NCI-H1930 (cell line): ENCODE measurements at regions not wholly inside any gene's neighbourhood (a gene's known extent, or its start where the extent isn't known, plus 50 kb on each side); places are given as distances from the start of the nearest gene placed in this dataset.
"Not testable (repeated sequence)": the region's sequence is repeated elsewhere in the genome, so short reads cannot be mapped to it uniquely, and the experiment has no call there.

Experiments used
- DNase-seq, 2 experiments: peaks; one replicate each; lab custom pipeline; 2025; lab: John Stamatoyannopoulos, UW

- no peak for DNase-seq
These were observed 214.7 kb upstream of the PLPPR1 start for GRCh38 chr9:100813871-100814270.

DNA sequence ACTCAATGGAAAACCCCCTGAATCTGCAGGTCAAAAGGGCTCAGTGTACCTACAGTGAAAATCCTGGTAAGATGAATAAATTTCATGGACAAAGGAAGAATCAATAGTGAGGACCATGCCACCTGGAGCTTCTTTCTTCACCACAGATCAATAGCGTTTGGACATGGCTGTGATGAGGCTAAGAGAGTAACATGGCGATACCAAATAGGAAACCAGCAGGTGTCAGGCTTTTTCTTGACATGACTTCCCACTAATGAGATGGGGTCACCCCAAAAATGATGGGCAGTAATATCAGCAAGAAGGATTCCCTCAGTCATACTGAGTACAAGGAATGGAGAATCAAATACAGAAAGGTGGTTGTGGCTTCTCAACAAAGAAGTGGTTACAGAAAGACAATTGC lies 208.5 kb upstream of the PLPPR1 start:
- DNase-seq, result no peak

GRCh38 chr9:100833035-100833434 lies 195.5 kb upstream of the PLPPR1 start:
- DNase-seq, result not testable (repeated sequence)

GRCh38 chr9:100838857-100839256 lies 189.7 kb upstream of the PLPPR1 start:
- no peak for DNase-seq

DNA sequence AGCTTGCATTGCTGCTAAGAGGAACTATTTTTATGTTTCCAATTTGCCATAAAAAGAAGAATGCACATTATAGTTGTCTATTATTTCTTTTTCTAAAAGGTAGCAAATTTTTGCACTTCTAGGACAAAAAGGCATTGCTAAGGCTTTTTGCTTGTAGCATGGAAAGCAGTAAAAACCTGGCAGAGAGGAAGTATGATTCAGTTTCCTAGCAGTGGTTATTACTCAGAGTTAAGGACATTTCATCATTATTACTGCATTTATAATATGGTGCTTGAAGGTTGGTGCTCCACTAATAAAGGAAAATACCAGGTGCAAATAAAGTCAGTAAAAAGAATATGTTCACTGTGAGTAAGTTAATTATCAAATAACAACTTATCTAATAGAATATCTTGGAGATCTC lies 179.8 kb upstream of the PLPPR1 start:
- no peak for DNase-seq

DNA sequence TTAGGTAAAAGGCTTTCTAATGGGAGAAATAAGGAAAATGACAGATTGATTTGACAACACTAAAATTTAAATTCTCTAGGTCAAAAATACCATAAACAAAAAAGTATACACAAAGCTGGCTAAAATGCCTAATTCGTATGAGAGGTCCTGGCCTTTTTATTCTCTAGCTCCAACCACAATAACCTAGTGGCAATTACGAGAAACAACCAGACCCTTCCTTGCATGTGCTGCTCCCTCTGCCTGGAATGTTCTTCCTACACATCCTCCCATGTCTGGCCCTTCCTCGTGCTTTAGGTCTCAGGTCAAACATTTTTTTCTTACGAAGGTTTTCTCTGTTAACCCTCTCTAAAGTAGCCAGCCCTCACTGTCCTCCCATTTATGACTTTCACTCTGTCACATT lies 176.4 kb upstream of the PLPPR1 start:
- no peak for DNase-seq

DNA sequence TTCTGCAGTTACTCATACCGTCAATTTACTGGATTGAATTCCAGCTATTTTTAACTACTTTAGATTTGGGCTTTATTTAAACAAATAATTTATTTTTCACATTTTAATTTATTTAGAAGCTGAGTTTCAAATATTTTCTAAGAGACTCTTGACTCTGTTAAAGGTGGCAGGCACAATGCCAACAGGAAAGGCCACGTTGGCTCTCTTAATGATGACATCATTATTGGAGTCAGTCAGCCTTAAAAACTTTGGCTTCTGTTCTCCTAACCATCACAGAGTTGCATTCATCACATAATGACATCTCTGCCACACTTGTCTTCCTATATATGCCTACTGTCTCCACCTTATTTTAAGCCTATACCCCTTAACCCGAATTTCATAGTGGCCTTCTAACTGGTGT lies 172.3 kb upstream of the PLPPR1 start:
- DNase-seq, result no peak

- no peak for DNase-seq
These were observed 163.4 kb upstream of the PLPPR1 start for GRCh38 chr9:100865111-100865510.

DNA sequence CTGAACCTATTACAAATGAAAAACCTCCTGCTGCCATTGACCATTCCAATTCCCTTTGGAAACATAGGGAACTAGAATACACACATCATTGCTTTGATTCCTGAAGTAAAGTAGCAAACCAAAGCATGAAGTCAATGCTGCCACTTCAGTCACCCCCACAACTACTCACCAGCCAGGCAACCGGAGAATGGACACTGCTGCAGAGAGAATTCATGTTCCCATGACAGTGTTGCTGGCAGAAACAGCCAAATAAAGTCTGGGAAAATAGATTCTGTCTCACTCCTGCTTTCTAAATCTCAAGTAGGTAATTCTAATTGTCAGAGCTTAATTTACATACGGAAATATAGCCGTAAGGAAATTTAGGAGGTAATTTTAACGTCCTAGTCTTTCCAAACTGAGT lies 162.9 kb upstream of the PLPPR1 start:
- DNase-seq, result no peak

GRCh38 chr9:100869326-100869725 lies 159.2 kb upstream of the PLPPR1 start:
- no peak for DNase-seq

DNA sequence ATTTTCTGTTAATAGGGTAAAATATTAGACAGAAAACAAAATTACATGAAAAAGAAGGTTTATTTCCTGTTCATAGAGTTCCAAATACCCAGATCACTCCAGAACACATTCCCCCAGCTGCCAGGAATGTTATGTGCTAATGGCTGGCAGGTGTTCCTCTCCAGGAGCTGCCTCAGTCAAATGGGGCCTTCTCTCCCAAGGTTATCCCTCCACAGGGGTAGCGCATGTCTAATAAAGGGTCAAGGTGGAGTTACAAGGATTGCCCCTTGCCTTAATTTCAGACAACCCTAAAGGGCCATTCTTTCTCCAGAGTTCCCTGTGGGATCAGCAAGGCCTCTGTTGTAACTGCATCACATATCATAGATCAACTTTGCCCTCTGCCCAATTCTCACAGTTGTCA lies 148.6 kb upstream of the PLPPR1 start:
- DNase-seq, result no peak

GRCh38 chr9:100880284-100880683 lies 148.2 kb upstream of the PLPPR1 start:
- DNase-seq, result no peak

- no peak for DNase-seq
These were observed 144.0 kb upstream of the PLPPR1 start for GRCh38 chr9:100884518-100884917.

DNA sequence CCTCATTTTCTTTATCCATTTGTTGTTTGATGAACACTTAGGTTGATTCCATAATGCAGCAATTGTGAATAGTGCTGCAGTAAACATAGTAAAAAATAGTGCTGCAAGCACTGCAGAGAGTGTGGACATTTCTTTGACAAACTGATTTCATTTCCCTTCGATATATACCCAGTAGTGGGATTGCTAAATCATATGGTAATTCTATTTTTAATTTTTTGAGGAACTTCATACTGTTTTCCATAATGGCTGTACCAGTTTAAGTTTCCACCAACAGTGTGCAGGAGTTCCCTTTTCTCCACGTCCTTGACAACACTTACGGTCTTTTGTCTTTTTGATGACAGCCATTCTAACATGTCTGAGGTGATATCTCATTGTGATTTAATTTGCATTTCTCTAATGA lies 138.2 kb upstream of the PLPPR1 start:
- no peak for DNase-seq

DNA sequence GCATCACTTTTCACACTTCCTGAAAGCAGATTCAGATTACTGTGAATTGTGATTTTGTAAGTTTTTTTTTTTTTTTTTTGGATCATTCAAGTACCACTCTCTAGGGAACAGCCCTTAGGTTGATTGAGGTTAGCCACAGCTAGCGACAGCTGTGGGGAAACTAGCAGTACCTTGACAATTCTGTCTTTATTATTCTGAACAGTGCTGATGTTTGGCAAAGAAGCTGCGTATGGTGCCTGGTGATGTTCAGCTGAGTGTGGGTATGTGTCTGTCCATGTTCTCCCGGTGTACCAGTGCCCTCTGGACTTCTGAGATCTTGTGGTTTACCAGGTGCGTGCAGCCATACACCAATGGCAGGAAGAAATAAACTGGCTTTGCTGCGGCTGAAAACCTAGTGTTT lies 117.3 kb upstream of the PLPPR1 start:
- DNase-seq, result peak; percentile 19 to 52

- no peak for DNase-seq
These were observed 115.3 kb upstream of the PLPPR1 start for GRCh38 chr9:100913257-100913656.

GRCh38 chr9:100914266-100914665 lies 114.3 kb upstream of the PLPPR1 start:
- DNase-seq, result no peak

DNA sequence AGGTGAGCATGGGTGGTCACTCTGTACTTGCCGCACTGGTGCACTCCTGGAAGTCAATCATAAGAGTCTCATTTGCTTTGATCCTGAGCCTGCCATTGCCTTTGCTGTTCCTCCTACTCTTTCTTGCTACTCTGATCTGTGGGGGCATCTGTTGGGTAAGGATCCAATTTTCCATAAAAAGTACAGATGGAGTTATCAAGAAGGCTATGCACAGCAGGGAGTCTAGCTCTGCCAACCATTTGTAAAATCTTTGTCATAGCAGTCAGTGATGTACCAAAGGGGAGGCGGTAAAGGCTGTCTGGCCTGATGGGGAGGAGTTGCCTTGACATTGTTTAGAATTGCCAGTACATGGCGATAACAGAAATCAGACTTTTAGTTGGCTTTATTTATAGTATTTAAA lies 109.0 kb upstream of the PLPPR1 start:
- no peak for DNase-seq

DNA sequence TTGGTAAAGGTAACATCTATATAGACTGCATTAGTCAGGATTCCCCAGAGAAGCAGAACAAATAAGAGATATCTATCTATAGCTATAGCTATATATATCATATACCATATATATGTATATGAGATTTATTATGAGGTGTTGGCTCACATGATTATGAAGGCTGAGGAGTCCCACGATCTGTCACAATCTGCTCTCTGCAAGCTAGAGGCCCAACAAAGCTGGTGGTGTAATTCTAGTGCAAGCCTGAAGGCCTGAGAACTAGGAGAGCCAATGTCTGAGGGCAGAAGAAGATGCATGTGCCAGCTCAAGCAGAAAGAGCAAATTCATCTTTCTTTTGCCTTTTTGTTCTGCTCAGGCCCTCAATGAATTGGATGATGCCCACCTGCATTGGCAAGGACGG lies 102.2 kb upstream of the PLPPR1 start:
- DNase-seq, result no peak

GRCh38 chr9:100927763-100928162 lies 100.8 kb upstream of the PLPPR1 start:
- DNase-seq, result no peak

DNA sequence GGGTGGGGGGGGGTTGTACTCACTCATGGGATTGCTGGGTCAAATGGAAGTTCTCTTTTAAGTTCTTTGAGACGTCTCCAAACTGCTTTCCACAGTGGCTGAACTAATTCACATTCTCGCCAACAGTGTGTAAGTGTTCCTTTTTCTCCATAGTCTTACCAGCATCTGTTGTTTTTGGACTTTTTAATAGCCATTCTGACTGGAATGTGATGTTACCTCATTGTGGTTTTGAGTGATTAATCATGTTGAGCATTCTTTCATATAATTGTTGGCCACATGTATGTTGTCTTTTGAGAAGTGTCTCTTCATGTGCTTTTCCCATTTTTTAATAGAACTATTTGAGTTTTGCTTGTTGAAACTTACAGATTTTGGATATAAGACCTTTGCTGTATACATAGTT lies 94.9 kb upstream of the PLPPR1 start:
- DNase-seq, result no peak

- no peak for DNase-seq
These were observed 91.1 kb upstream of the PLPPR1 start for GRCh38 chr9:100937382-100937781.

DNA sequence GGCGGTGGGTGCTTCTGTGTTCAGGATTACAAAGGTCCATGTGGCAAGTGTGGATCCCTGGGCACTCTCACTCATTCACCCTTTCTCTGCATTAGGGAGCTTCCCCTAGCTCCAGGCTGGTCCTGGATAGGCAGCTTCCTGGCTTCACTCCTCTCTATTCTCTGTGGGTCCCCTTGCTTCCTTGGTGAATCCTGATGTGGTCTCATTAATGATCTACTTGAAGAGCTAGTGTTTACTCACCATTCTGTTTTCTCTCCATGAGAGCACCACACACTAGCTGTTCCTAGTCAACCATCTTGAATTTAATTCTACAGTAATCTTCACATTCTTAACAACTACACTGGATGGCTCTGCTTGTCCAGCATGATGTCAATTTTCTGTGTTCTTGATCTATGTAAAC lies 90.0 kb upstream of the PLPPR1 start:
- no peak for DNase-seq

GRCh38 chr9:100939636-100940035 lies 88.9 kb upstream of the PLPPR1 start:
- no peak for DNase-seq

- DNase-seq, result no peak
These were observed 69.3 kb upstream of the PLPPR1 start for GRCh38 chr9:100959226-100959625.
